H1 (cell line): ENCODE measurements at regions not wholly inside any gene's neighbourhood (a gene's known extent, or its start where the extent isn't known, plus 50 kb on each side); places are given as distances from the start of the nearest gene placed in this dataset.

ENCODE experiments used
- CHD1 ChIP-seq: IDR thresholded peaks from 2 replicates; pipeline ENCODE4 v1.6.1; 2012; ENCODE audit warnings: low read depth, low read length, improper control_type of control experiment
- CHD2 ChIP-seq: IDR thresholded peaks from 2 replicates; pipeline ENCODE4 v1.6.1; 2012; ENCODE audit warnings: low read length, improper control_type of control experiment
- CTBP2 ChIP-seq: IDR thresholded peaks from 2 replicates; pipeline ENCODE4 v1.7.0; 2011; ENCODE audit warnings: borderline replicate concordance, mild to moderate bottlenecking, moderate library complexity, mixed read lengths, low read length; ENCODE audit not compliant: insufficient read depth, insufficient read length
- EP300 ChIP-seq, 2 experiments: IDR thresholded peaks; 1 replicate in 1 of 2; 2 replicates in 1 of 2; pipeline ENCODE4 v1.6.1; 2011 to 2012; ENCODE audit warnings: low read depth in 2 of 2, low read length in 2 of 2, mild to moderate bottlenecking in 2 of 2, borderline replicate concordance in 1 of 2, inconsistent platforms in 1 of 2, moderate library complexity in 1 of 2
- EZH2 ChIP-seq: fragments of 200-600 bp; sonication (generic); IDR thresholded peaks from 2 replicates; pipeline ENCODE4 v1.7.1; 2012; ENCODE audit warnings: low read depth, mild to moderate bottlenecking, moderate library complexity, low read length, inconsistent platforms; ENCODE audit not compliant: severe bottlenecking
- SIRT6 ChIP-seq: IDR thresholded peaks from one replicate; pipeline ENCODE4 v1.7.1; 2012; ENCODE audit warnings: low read length, inconsistent platforms
- SUZ12 ChIP-seq: fragments of 200-600 bp; sonication (generic); IDR thresholded peaks from 2 replicates; pipeline ENCODE4 v1.6.1; 2012; ENCODE audit warnings: mild to moderate bottlenecking, inconsistent platforms, low read length, moderate library complexity, mixed read lengths
- TF ChIP-seq, protein P1 (sequence below), 3 experiments: IDR thresholded peaks; 1 replicate in 2 of 3; 2 replicates in 1 of 3; pipeline versions ENCODE4 v1.5.1 to v1.6.1; 2011; ENCODE audit warnings: low read length in 3 of 3, mild to moderate bottlenecking in 3 of 3, inconsistent platforms in 2 of 3, low read depth in 1 of 3, moderate library complexity in 1 of 3; ENCODE audit not compliant: insufficient read depth in 1 of 3; ENCODE audit errors: control extremely low read depth in 1 of 3

DNA sequence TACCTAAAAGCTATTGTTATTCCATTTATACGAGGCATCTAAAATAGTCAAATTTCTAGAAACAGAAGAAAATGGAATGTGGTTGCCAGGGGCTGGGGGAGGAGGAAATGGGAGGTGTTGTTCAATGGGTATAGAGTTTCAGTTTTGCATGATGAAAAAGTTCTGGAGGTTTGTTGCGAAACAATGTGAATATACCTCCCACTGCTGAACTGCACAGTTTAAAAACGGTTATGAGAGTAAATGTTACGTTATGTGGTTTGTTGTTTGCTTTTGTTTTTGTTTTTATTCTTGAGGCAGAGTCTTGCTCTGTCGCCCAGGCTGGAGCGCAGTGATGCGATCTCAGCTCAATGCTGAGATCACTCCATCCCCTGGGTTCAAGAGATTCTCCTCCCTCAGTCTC lies 64.9 kb upstream of the NRBF2 start (continued):
- TF ChIP-seq, protein P1, sequence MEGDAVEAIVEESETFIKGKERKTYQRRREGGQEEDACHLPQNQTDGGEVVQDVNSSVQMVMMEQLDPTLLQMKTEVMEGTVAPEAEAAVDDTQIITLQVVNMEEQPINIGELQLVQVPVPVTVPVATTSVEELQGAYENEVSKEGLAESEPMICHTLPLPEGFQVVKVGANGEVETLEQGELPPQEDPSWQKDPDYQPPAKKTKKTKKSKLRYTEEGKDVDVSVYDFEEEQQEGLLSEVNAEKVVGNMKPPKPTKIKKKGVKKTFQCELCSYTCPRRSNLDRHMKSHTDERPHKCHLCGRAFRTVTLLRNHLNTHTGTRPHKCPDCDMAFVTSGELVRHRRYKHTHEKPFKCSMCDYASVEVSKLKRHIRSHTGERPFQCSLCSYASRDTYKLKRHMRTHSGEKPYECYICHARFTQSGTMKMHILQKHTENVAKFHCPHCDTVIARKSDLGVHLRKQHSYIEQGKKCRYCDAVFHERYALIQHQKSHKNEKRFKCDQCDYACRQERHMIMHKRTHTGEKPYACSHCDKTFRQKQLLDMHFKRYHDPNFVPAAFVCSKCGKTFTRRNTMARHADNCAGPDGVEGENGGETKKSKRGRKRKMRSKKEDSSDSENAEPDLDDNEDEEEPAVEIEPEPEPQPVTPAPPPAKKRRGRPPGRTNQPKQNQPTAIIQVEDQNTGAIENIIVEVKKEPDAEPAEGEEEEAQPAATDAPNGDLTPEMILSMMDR (IDR thresholded peaks at IDR 0.05; ENCODE audit: control extremely low read depth in 1 of 3, insufficient read depth in 1 of 3, low read depth in 1 of 3, low read length in 3 of 3) = no peak
- TF ChIP-seq CHD1 = no peak
- TF ChIP-seq CTBP2 = no peak
- TF ChIP-seq SIRT6 = no peak
- no peak for TF ChIP-seq CHD2
- TF ChIP-seq EZH2 = no peak
- TF ChIP-seq EP300 (IDR thresholded peaks at IDR 0.05; ENCODE audit: borderline replicate concordance in 1 of 2, low read depth in 2 of 2, low read length in 2 of 2) = no peak
- TF ChIP-seq SUZ12 = no peak
